Lung (tissue), 11 donors: ENCODE measurements at regions not wholly inside any gene's neighbourhood (a gene's known extent, or its start where the extent isn't known, plus 50 kb on each side); places are given as distances from the start of the nearest gene placed in this dataset.

Experiments used
- ATAC-seq: fragments of 200-7000 bp; cut with Tn5 transposase; one replicate; pipeline ENCODE4 v1.9.1; 2020; ENCODE audit warnings: moderate number of reproducible peaks; ENCODE audit not compliant: insufficient read depth, low FRiP score
- DNase-seq, 3 donors: peaks; one replicate each; pipeline ENCODE4 v3.0.0-alpha.2; 2013 to 2017
- H3K27ac ChIP-seq, 2 donors: one replicate each; pipeline ENCODE4 v1.5.1; 2013; ENCODE audit warnings: mild to moderate bottlenecking in 2 of 2, moderate library complexity in 2 of 2, control low read depth in 1 of 2, inconsistent platforms in 1 of 2, low read depth in 1 of 2, low read length in 1 of 2
- H3K27me3 ChIP-seq, 3 donors: one replicate each; pipeline ENCODE4 v1.5.1; 2013; ENCODE audit warnings: low read length in 2 of 3; ENCODE audit not compliant: control insufficient read depth in 3 of 3, insufficient read depth in 3 of 3
- H3K36me3 ChIP-seq, 4 donors: one replicate each; pipeline ENCODE4 v1.5.1; 2013; ENCODE audit warnings: low read length in 4 of 4, mild to moderate bottlenecking in 1 of 4, moderate library complexity in 1 of 4; ENCODE audit not compliant: control insufficient read depth in 4 of 4, insufficient read depth in 4 of 4
- H3K4me1 ChIP-seq, 5 donors: one replicate each; pipeline ENCODE4 v1.5.1; 2013; ENCODE audit warnings: low read length in 5 of 5, mild to moderate bottlenecking in 2 of 5, moderate library complexity in 1 of 5; ENCODE audit not compliant: control insufficient read depth in 5 of 5, insufficient read depth in 5 of 5
- H3K4me3 ChIP-seq: one replicate; pipeline ENCODE4 v1.5.1; 2013; ENCODE audit warnings: mild to moderate bottlenecking, control low read depth, moderate library complexity
- H3K9ac ChIP-seq, 2 donors: one replicate each; pipeline ENCODE4 v1.5.1; 2013; ENCODE audit warnings: low read length in 2 of 2, control low read depth in 1 of 2; ENCODE audit not compliant: insufficient read depth in 1 of 2
- H3K9me3 ChIP-seq, 4 donors: one replicate each; pipeline ENCODE4 v1.5.1; 2013; ENCODE audit warnings: low read length in 3 of 4, mild to moderate bottlenecking in 1 of 4, moderate library complexity in 1 of 4; ENCODE audit not compliant: control insufficient read depth in 4 of 4, insufficient read depth in 3 of 4
- CTCF ChIP-seq: IDR thresholded peaks from 2 replicates; pipeline ENCODE4 v1.5.1; 2012; ENCODE audit warnings: mild to moderate bottlenecking; ENCODE audit errors: control extremely low read depth, extremely low read depth
- WGBS, 2 donors: extraction: QIAGEN DNeasy Blood & Tissue Kit; methylation state at CpG; one replicate each; pipeline ENCODE4 v1.1.7; 2013; 5-methylcytosine and 5-hydroxymethylcytosine counted together
- donor health status: control.
- donor health status: control.
- donor health status: Bipolar disorder and iron deficiency.
- donor health status: healthy.
- donor health status: DM: yes; HTN: yes; CAD: no.

DNA sequence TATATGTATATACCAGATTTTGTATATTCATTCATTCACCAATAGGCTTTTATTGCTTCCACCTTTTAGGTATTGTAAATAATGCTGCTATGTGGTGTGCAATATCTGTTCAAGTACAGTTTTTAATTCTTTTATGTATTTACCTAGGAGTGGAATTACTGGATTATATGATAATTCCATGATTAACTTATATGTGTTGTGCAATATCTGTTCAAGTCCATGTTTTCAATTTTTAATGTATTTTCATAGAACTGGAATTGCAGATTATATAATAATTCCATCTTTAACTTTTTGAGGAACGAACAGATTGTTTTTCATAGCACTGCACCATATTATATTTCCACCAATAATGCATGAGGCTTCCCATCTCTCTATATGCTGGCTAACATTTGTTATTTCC lies 50.6 kb upstream of the L3MBTL4 start:
- DNase-seq (no peak), ATAC-seq (no peak)
- no peaks in the 10 kb centered on the region for H3K27me3 ChIP-seq
- no peak for TF ChIP-seq CTCF
- H3K36me3 ChIP-seq: no peaks in the 10 kb centered on the region
- no peak overlapping the region for H3K9ac ChIP-seq
- WGBS, 2 donors: 71 to 83% methylated on average over 1 of the region's 1 CpG
- H3K4me1 ChIP-seq: no peaks in the 10 kb centered on the region
- peaks cover 0 to 8% (median 0%) of the 10 kb centered on the region in 4 donors for H3K9me3 ChIP-seq
- no peak overlapping the region for H3K27ac ChIP-seq
- H3K4me3 ChIP-seq: no peak overlapping the region

- Histone ChIP-seq H3K27ac (no peak overlapping the region), H3K9me3 (peaks cover 0 to 4% (median 0%) of the 10 kb centered on the region in 4 donors), H3K4me1 (no peaks in the 10 kb centered on the region), H3K9ac (no peak overlapping the region), H3K27me3 (no peaks in the 10 kb centered on the region), H3K36me3 (no peaks in the 10 kb centered on the region), H3K4me3 (no peak overlapping the region)
- TF ChIP-seq CTCF: no peak
- ATAC-seq (no peak), DNase-seq (peak in 2 of 3 donors; percentile 28 to 36)
- 59 to 71% methylated on average over 1 of the region's 1 CpG for WGBS, 2 donors
Observed at GRCh38 chr18:6476190-6476589, 61.5 kb upstream of the L3MBTL4 start.

DNA sequence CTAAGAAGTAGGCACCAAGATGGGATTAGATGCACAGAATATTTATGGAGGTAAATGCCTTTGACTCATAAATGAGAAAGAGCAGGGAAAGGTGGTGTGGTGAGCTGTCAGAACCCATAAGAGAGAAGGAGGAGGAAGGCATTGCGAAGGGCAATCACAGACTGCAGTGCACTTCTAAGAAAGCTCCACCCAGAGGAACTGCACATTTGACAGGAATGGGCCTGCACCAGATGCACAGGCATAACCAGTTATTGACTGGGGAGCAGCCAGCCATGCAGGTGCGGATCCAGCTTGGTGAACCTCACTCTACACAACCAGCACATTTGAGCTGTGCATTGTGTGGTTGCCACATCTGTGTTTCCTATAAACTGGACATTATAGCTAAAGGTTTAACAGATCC lies 62.2 kb upstream of the L3MBTL4 start:
- no peaks in the 10 kb centered on the region for H3K36me3 ChIP-seq
- no peak for TF ChIP-seq CTCF
- no peak for DNase-seq
- H3K27ac ChIP-seq: no peak overlapping the region
- H3K4me1 ChIP-seq: no peaks in the 10 kb centered on the region
- no peak overlapping the region for H3K4me3 ChIP-seq
- ATAC-seq: no peak
- 89 to 95% methylated on average over 2 of the region's 2 CpGs for WGBS, 2 donors
- no peak overlapping the region for H3K9ac ChIP-seq
- no peaks in the 10 kb centered on the region for H3K27me3 ChIP-seq
- H3K9me3 ChIP-seq: peaks cover 0 to 4% (median 0%) of the 10 kb centered on the region in 4 donors

DNA sequence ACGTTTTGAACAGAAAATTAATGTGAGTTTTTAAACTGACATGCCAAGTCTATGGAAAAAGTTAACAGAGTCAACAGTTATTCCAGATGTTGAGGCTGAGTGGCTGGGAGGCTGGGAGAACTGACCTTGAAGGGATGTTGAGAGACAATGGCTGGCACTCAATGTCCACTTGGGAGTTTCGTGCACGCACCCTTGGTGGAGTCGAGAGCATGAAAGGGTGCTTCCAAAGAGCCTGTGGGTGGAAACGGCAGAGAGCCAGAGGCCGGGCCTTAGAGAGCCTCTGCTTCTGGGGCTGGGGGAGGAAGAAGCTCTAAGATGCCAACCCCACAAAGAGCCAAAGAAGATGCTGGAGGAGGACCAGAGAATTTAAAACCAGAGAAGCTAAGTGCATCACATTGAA lies 63.4 kb upstream of the L3MBTL4 start:
- no peak for ATAC-seq
- no peaks in the 10 kb centered on the region for H3K36me3 ChIP-seq
- DNase-seq: no peak
- H3K4me1 ChIP-seq: no peaks in the 10 kb centered on the region
- H3K9me3 ChIP-seq: peaks cover 0 to 3% (median 0%) of the 10 kb centered on the region in 4 donors
- H3K27ac ChIP-seq: no peak overlapping the region
- WGBS, 2 donors: 74 to 82% methylated on average over 6 of the region's 6 CpGs
- H3K27me3 ChIP-seq: no peaks in the 10 kb centered on the region
- no peak for TF ChIP-seq CTCF
- no peak overlapping the region for H3K4me3 ChIP-seq
- H3K9ac ChIP-seq: no peak overlapping the region
